ENCODE measurements at regions not wholly inside any gene's neighbourhood (a gene's known extent, or its start where the extent isn't known, plus 50 kb on each side); places are given as distances from the start of the nearest gene placed in this dataset.
"Not testable (repeated sequence)": the region's sequence is repeated elsewhere in the genome, so short reads cannot be mapped to it uniquely, and the experiment has no call there.

GRCh38 chr2:238600506-238601432 is 174.0 kb downstream of the ASB1 start:
- no peak for DNase-seq

GRCh38 chr2:238601433-238602222 is 174.9 kb downstream of the ASB1 start:
- DNase-seq, result no peak

- DNase-seq, result no peak
Measured at GRCh38 chr2:238602223-238602960, 175.7 kb downstream of the ASB1 start.

- DNase-seq, result no peak
Measured at GRCh38 chr2:238603596-238603995, 176.9 kb downstream of the ASB1 start.

- DNase-seq, result no peak
Measured at GRCh38 chr2:238606311-238606710, 179.6 kb downstream of the ASB1 start.

GRCh38 chr2:238613610-238614009 is 186.9 kb downstream of the ASB1 start:
- no peak for DNase-seq

GRCh38 chr2:238614376-238614775 is 187.6 kb downstream of the ASB1 start:
- no peak for DNase-seq

GRCh38 chr2:238615187-238615586 is 188.5 kb downstream of the ASB1 start:
- DNase-seq, result no peak

GRCh38 chr2:238616681-238617080 is 190.0 kb downstream of the ASB1 start:
- no peak for DNase-seq

GRCh38 chr2:238618494-238619283 is 192.0 kb downstream of the ASB1 start:
- not testable (repeated sequence) for DNase-seq

- DNase-seq, result no peak
Measured at GRCh38 chr2:238627899-238628298, 201.2 kb downstream of the ASB1 start.

- DNase-seq, result no peak
Measured at GRCh38 chr2:238629064-238629463, 202.3 kb downstream of the ASB1 start.

- no peak for DNase-seq
Measured at GRCh38 chr2:238631491-238632180, 204.9 kb downstream of the ASB1 start.

- DNase-seq, result no peak
Measured at GRCh38 chr2:238632181-238633060, 205.7 kb downstream of the ASB1 start.

- no peak for DNase-seq
Measured at GRCh38 chr2:238633426-238634328, 206.9 kb downstream of the ASB1 start.

GRCh38 chr2:238634701-238635357 is 208.1 kb downstream of the ASB1 start:
- DNase-seq, result no peak

- DNase-seq, result no peak
Measured at GRCh38 chr2:238635647-238636051, 208.9 kb downstream of the ASB1 start.

- DNase-seq, result no peak
Measured at GRCh38 chr2:238636269-238637073, 209.7 kb downstream of the ASB1 start.

Measured in NCI-H2029 treated with DMSO at 0.1 percent for 48 hours (cell line).